ENCODE measurements at regions not wholly inside any gene's neighbourhood (a gene's known extent, or its start where the extent isn't known, plus 50 kb on each side); places are given as distances from the start of the nearest gene placed in this dataset.
"Not testable (repeated sequence)": the region's sequence is repeated elsewhere in the genome, so short reads cannot be mapped to it uniquely, and the experiment has no call there.

DNA sequence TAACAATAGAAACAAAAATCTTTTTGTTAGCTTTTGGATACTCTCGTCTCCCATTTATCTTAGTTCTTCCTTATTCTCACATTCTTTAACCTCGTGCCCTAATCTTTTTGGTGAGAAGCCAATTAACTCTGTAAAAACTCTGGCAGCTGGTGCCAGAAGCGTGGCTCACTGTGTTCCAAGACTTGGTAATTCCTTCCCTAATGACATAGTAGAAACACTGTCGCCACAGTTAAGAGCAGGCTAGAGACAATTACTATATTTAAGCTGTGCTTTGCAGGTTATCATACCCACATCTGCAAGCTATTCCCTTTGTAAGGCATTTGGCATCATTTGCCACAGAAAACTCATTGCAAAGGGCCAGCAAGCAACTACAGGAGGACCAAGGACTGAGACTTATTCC, 160.9 kb upstream of the PIK3R1 start:
- H3K4me1 ChIP-seq: no peaks in the 10 kb centered on the region
- H3K36me3 ChIP-seq: no peaks in the 10 kb centered on the region
- H3K27me3 ChIP-seq: no peaks in the 10 kb centered on the region
- no peak overlapping the region for H3K4me3 ChIP-seq
- H3K9me3 ChIP-seq: no peaks in the 10 kb centered on the region
- DNase-seq: no peak
- intact Hi-C loops (cut with DNase I): no loop called here
- TF ChIP-seq, protein P1, sequence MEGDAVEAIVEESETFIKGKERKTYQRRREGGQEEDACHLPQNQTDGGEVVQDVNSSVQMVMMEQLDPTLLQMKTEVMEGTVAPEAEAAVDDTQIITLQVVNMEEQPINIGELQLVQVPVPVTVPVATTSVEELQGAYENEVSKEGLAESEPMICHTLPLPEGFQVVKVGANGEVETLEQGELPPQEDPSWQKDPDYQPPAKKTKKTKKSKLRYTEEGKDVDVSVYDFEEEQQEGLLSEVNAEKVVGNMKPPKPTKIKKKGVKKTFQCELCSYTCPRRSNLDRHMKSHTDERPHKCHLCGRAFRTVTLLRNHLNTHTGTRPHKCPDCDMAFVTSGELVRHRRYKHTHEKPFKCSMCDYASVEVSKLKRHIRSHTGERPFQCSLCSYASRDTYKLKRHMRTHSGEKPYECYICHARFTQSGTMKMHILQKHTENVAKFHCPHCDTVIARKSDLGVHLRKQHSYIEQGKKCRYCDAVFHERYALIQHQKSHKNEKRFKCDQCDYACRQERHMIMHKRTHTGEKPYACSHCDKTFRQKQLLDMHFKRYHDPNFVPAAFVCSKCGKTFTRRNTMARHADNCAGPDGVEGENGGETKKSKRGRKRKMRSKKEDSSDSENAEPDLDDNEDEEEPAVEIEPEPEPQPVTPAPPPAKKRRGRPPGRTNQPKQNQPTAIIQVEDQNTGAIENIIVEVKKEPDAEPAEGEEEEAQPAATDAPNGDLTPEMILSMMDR (IDR thresholded peaks at IDR 0.05): no peak
- H3K27ac ChIP-seq: no peak overlapping the region
- no peak overlapping the region for H3K9ac ChIP-seq (ENCODE audit: low read depth in 2 of 2, low read length in 2 of 2)

DNA sequence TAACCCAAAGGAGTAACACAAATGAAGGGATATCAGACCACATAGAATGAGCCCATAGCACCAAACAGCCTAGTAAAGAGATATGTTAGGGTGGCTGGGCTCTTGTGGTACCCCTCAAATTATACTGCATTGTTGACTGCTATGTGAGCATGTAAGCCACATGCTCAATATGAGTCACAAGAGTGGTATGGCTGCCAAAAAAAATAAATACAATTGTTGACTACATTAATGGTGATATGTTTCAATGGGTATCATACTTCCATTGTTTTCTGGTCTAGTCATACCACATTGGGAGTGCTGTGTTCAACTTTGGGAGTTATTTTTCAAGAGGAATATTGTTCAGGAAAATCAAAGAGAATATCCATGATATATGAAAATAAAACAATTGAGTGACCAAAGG, 162.4 kb upstream of the PIK3R1 start:
- Histone ChIP-seq H3K36me3 (no peaks in the 10 kb centered on the region), H3K27me3 (no peaks in the 10 kb centered on the region), H3K9ac (ENCODE audit: low read depth in 2 of 2, low read length in 2 of 2) (no peak overlapping the region), H3K27ac (no peak overlapping the region), H3K4me3 (no peak overlapping the region), H3K4me1 (no peaks in the 10 kb centered on the region), H3K9me3 (no peaks in the 10 kb centered on the region)
- DNase-seq: no peak
- intact Hi-C loops (cut with DNase I): no loop called here
- TF ChIP-seq, protein P1 (IDR thresholded peaks at IDR 0.05): no peak

DNA sequence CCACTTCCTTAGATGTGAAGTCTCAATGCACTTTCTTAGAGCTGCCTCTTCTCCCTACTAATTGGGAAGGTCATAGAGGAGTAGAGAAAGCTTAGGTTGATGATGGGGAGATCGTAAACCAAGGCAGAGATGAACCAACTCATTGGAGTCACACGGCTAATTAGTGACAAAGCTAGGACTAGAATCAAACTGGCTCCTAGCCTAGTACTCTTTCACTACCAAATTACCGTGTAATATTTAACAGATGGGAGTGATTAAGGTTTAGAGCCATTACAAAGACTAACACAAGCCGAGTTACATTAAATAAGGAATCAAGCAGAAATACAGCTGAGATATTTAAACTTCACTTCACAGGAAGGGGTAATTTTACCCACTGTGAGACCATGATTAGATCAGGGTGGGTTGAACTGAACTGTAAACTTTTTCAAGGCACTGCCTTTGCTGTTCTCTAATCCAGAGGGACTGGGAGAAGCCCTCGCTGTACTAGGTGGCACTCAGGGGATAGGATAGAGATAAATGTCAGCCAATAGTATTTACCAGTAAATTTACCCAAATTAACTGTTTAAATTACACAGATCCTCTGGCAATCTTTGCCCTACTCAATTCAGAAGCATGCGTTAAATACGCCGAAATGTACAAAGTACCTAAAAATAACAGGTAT, 166.4 kb upstream of the PIK3R1 start:
- no peak overlapping the region for H3K9ac ChIP-seq (ENCODE audit: low read depth in 2 of 2, low read length in 2 of 2)
- no peaks in the 10 kb centered on the region for H3K27me3 ChIP-seq
- no peak for DNase-seq
- no peak overlapping the region for H3K4me3 ChIP-seq
- no peaks in the 10 kb centered on the region for H3K4me1 ChIP-seq
- H3K9me3 ChIP-seq: no peaks in the 10 kb centered on the region
- no peak overlapping the region for H3K27ac ChIP-seq
- intact Hi-C loops (cut with DNase I): no loop called here
- H3K36me3 ChIP-seq: no peaks in the 10 kb centered on the region
- TF ChIP-seq, protein P1 (IDR thresholded peaks at IDR 0.05): no peak

- TF ChIP-seq, protein P1 (IDR thresholded peaks at IDR 0.05): no peak
- intact Hi-C loops (cut with DNase I): no loop called here
Observed at GRCh38 chr5:68048516-68048915, 167.0 kb upstream of the PIK3R1 start.

DNA sequence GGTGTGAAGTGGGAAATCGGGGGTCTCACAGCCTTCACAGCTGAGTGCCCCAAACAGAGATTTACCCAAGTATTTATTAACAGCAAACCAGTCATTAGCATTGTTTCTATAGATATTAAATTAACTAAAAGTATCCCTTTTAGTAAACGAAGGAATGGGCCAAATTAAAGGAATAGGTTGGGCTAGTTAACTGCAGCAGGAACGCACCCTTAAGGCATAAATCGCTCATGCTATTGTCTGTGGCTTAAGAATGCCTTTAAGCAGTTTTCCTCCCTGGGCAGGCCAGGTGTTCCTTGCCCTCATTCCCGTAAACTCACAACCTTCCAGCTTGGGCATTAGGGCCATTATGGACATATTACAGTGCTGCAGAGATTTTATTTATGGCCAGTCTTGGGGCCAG, 167.5 kb upstream of the PIK3R1 start:
- DNase-seq; H3K36me3 ChIP-seq; intact Hi-C loops (cut with DNase I); H3K27ac ChIP-seq; H3K9me3 ChIP-seq; H3K4me1 ChIP-seq; H3K4me3 ChIP-seq; H3K27me3 ChIP-seq; H3K9ac ChIP-seq (ENCODE audit: low read depth in 2 of 2, low read length in 2 of 2): not testable (repeated sequence)

More at GRCh38 chr5:68048516-68048915, 167.0 kb upstream of the PIK3R1 start:
- H3K27me3 ChIP-seq: no peaks in the 10 kb centered on the region
- H3K27ac ChIP-seq: no peak overlapping the region
- H3K4me3 ChIP-seq: no peak overlapping the region
- H3K4me1 ChIP-seq: no peaks in the 10 kb centered on the region
- H3K36me3 ChIP-seq: no peaks in the 10 kb centered on the region
- H3K9ac ChIP-seq (ENCODE audit: low read depth in 2 of 2, low read length in 2 of 2): no peak overlapping the region
- H3K9me3 ChIP-seq: no peaks in the 10 kb centered on the region
- DNase-seq: no peak

DNA sequence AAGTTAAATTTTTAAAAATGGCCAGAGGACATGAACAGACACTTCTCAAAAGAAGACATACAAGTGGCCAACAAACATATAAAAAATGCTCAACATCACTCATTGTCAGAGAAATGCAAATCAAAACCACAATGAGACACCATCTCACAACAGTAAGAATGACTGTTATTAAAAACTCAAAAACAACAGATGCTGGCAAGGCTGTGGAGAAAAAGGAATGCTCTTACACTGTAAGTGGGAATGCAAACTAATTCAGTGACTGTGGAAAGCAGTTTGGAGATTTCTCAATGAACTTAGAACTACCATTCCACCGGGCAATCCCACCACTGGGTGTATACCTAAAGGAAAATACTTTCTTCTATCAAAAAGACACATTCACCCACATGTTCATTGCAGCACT, 168.5 kb upstream of the PIK3R1 start:
- Histone ChIP-seq H3K27me3 (no peaks in the 10 kb centered on the region), H3K9me3 (no peaks in the 10 kb centered on the region), H3K36me3 (no peaks in the 10 kb centered on the region), H3K4me3 (no peak overlapping the region), H3K27ac (no peak overlapping the region), H3K4me1 (no peaks in the 10 kb centered on the region), H3K9ac (ENCODE audit: low read depth in 2 of 2, low read length in 2 of 2) (no peak overlapping the region)
- TF ChIP-seq, protein P1 (IDR thresholded peaks at IDR 0.05): no peak
- intact Hi-C loops (cut with DNase I): no loop called here
- no peak for DNase-seq
